HepG2 (cell line): ENCODE measurements at regions not wholly inside any gene's neighbourhood (a gene's known extent, or its start where the extent isn't known, plus 50 kb on each side); places are given as distances from the start of the nearest gene placed in this dataset.

Experiments
- E2F5 ChIP-seq: sonication (generic); formaldehyde crosslinking; conservative IDR thresholded peaks from 2 replicates; pipeline ENCODE4 v1.4.0; 2020; ENCODE audit warnings: missing genetic modification reagents
- FOXA1 ChIP-seq, 2 experiments: fragments of 450-650 bp in 1 of 2; sonication (generic) in 1 of 2; formaldehyde crosslinking in 1 of 2; IDR thresholded peaks; 2 replicates each; pipeline versions ENCODE4 v1.4.0 to v1.6.1; 2016 to 2020; ENCODE audit warnings: missing genetic modification reagents in 1 of 2
- FOXM1 ChIP-seq: sonication (generic); formaldehyde crosslinking; IDR thresholded peaks from 2 replicates; pipeline ENCODE4 v1.5.0; 2020; ENCODE audit warnings: missing genetic modification reagents
- JUND ChIP-seq: sonication (generic); formaldehyde crosslinking; IDR thresholded peaks from 2 replicates; pipeline ENCODE4 v1.8.0; 2022; ENCODE audit warnings: mild to moderate bottlenecking, missing genetic modification reagents
- KDM5A ChIP-seq: fragments of 200-600 bp; sonication (generic); IDR thresholded peaks from 2 replicates; pipeline ENCODE4 v1.7.0; 2018; ENCODE audit warnings: antibody characterized with exemption, mild to moderate bottlenecking, low read length, borderline replicate concordance
- RAD21 ChIP-seq: fragments of 450-650 bp; formaldehyde crosslinking; IDR thresholded peaks from 2 replicates; pipeline ENCODE4 v1.5.0; 2020; ENCODE audit warnings: mild to moderate bottlenecking
- RNF2 ChIP-seq: fragments of 450-650 bp; conservative IDR thresholded peaks from 2 replicates; pipeline ENCODE4 v1.6.1; 2016; ENCODE audit warnings: low read depth
- ZNF18 ChIP-seq: sonication (generic); formaldehyde crosslinking; IDR thresholded peaks from 2 replicates; pipeline ENCODE4 v1.8.0; 2022; ENCODE audit warnings: mild to moderate bottlenecking, missing genetic modification reagents; ENCODE audit not compliant: insufficient replicate concordance
- ZNF263 ChIP-seq: sonication (generic); formaldehyde crosslinking; IDR thresholded peaks from 2 replicates; pipeline ENCODE4 v1.4.0; 2020; ENCODE audit warnings: missing genetic modification reagents
- ZNF274 ChIP-seq: sonication (generic); formaldehyde crosslinking; IDR thresholded peaks from 2 replicates; pipeline ENCODE4 v1.5.1; 2020; ENCODE audit warnings: mild to moderate bottlenecking, missing genetic modification reagents
- TF ChIP-seq, protein P1 (sequence below): sonication (generic); formaldehyde crosslinking; IDR thresholded peaks from 2 replicates; pipeline ENCODE4 v1.4.0; 2020; ENCODE audit warnings: missing genetic modification reagents
- TF ChIP-seq, protein P2 (sequence below): sonication (generic); formaldehyde crosslinking; IDR thresholded peaks from 2 replicates; pipeline ENCODE4 v1.4.0; 2020; ENCODE audit warnings: low read depth, missing genetic modification reagents
- TF ChIP-seq, protein P3 (sequence below), 2 experiments: IDR thresholded peaks; 2 replicates each; pipeline ENCODE4 v1.6.1; 2011 to 2012; ENCODE audit warnings: low read length in 2 of 2, borderline replicate concordance in 1 of 2, low read depth in 1 of 2, mild to moderate bottlenecking in 1 of 2, moderate library complexity in 1 of 2

GRCh38 chr3:148646126-148646665 is 51.5 kb upstream of the AGTR1 start:
- TF ChIP-seq RNF2 (no peak), ZNF274 (CRISPR knock-in tag) (no peak), FOXM1 (CRISPR knock-in tag) (no peak), FOXA1 (IDR thresholded peaks at IDR 0.05) (no peak), FOXA1 (CRISPR knock-in tag; IDR thresholded peaks at IDR 0.05) (no peak), KDM5A (no peak), RAD21 (CRISPR knock-in tag) (no peak), JUND (CRISPR knock-in tag) (no peak), ZNF263 (CRISPR knock-in tag) (no peak), ZNF18 (CRISPR knock-in tag) (no peak), E2F5 (CRISPR knock-in tag) (no peak)
- TF ChIP-seq, protein P1, sequence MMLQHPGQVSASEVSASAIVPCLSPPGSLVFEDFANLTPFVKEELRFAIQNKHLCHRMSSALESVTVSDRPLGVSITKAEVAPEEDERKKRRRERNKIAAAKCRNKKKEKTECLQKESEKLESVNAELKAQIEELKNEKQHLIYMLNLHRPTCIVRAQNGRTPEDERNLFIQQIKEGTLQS (CRISPR knock-in tag), result no peak
- TF ChIP-seq, protein P2, sequence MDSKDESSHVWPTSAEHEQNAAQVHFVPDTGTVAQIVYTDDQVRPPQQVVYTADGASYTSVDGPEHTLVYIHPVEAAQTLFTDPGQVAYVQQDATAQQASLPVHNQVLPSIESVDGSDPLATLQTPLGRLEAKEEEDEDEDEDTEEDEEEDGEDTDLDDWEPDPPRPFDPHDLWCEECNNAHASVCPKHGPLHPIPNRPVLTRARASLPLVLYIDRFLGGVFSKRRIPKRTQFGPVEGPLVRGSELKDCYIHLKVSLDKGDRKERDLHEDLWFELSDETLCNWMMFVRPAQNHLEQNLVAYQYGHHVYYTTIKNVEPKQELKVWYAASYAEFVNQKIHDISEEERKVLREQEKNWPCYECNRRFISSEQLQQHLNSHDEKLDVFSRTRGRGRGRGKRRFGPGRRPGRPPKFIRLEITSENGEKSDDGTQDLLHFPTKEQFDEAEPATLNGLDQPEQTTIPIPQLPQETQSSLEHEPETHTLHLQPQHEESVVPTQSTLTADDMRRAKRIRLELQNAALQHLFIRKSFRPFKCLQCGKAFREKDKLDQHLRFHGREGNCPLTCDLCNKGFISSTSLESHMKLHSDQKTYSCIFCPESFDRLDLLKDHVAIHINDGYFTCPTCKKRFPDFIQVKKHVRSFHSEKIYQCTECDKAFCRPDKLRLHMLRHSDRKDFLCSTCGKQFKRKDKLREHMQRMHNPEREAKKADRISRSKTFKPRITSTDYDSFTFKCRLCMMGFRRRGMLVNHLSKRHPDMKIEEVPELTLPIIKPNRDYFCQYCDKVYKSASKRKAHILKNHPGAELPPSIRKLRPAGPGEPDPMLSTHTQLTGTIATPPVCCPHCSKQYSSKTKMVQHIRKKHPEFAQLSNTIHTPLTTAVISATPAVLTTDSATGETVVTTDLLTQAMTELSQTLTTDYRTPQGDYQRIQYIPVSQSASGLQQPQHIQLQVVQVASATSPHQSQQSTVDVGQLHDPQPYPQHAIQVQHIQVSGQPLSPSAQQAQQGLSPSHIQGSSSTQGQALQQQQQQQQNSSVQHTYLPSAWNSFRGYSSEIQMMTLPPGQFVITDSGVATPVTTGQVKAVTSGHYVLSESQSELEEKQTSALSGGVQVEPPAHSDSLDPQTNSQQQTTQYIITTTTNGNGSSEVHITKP (CRISPR knock-in tag), result no peak
- TF ChIP-seq, protein P3, sequence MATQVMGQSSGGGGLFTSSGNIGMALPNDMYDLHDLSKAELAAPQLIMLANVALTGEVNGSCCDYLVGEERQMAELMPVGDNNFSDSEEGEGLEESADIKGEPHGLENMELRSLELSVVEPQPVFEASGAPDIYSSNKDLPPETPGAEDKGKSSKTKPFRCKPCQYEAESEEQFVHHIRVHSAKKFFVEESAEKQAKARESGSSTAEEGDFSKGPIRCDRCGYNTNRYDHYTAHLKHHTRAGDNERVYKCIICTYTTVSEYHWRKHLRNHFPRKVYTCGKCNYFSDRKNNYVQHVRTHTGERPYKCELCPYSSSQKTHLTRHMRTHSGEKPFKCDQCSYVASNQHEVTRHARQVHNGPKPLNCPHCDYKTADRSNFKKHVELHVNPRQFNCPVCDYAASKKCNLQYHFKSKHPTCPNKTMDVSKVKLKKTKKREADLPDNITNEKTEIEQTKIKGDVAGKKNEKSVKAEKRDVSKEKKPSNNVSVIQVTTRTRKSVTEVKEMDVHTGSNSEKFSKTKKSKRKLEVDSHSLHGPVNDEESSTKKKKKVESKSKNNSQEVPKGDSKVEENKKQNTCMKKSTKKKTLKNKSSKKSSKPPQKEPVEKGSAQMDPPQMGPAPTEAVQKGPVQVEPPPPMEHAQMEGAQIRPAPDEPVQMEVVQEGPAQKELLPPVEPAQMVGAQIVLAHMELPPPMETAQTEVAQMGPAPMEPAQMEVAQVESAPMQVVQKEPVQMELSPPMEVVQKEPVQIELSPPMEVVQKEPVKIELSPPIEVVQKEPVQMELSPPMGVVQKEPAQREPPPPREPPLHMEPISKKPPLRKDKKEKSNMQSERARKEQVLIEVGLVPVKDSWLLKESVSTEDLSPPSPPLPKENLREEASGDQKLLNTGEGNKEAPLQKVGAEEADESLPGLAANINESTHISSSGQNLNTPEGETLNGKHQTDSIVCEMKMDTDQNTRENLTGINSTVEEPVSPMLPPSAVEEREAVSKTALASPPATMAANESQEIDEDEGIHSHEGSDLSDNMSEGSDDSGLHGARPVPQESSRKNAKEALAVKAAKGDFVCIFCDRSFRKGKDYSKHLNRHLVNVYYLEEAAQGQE (IDR thresholded peaks at IDR 0.05; ENCODE audit: borderline replicate concordance in 1 of 2, low read depth in 1 of 2, low read length in 2 of 2), result no peak
